ENCODE measurements at regions not wholly inside any gene's neighbourhood (a gene's known extent, or its start where the extent isn't known, plus 50 kb on each side); places are given as distances from the start of the nearest gene placed in this dataset.

DNA sequence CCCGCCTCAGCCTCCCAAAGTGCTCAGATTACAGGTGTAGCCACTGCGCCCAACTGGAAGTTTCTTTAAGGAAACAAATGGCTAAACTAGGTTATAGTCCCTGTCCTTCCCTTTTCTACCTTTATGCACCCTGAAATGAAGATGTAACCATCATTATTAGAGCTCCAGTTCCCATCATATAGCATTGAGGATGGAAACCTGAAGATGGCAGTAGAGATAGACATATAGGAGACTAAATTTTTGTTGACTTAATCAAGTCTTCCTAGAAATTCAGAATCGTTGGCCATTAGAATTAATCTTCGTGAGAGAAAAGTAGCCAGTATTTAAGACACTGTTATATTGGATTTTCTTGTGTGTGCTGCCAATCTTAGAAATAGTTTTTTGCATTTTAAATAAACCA is 1016.3 kb upstream of the NCAM2 start:
- DNase-seq (no peak), ATAC-seq (no peak)
- H3K27ac Mint-ChIP-seq, result no peak overlapping the region
- H3K36me3 Mint-ChIP-seq (ENCODE audit: low read depth), result no peaks in the 10 kb centered on the region
- no peaks in the 10 kb centered on the region for H3K4me1 Mint-ChIP-seq
- H3K9me3 ChIP-seq (ENCODE audit: control insufficient read depth, low read length, poor library complexity, severe bottlenecking), result no peaks in the 10 kb centered on the region
- no peaks in the 10 kb centered on the region for H3K27me3 Mint-ChIP-seq
- H3K4me3 Mint-ChIP-seq, result no peak overlapping the region

DNA sequence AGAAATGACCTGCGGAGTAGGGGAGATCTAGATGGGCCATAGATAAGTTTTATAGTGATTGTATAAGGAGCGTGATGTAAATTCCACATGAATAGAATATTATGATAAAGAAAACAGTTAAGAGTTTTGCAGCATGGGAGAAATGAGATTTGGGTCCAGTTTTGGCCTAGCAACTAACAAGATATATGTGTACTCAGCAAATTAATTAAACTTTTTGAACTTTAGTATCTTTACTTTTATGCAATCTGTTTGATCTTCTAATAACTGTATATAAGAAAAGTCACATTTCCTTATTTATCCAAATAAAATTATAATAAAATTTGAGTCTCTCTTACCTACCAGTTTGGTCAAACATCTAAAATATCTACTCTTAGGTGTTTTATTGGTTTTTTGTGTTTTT is 1011.8 kb upstream of the NCAM2 start:
- ATAC-seq (no peak), DNase-seq (no peak)
- Mint-ChIP-seq H3K27ac (no peak overlapping the region), H3K4me3 (no peak overlapping the region), H3K27me3 (no peaks in the 10 kb centered on the region), H3K4me1 (no peaks in the 10 kb centered on the region), H3K36me3 (ENCODE audit: low read depth) (no peaks in the 10 kb centered on the region)
- H3K9me3 ChIP-seq (ENCODE audit: control insufficient read depth, low read length, poor library complexity, severe bottlenecking), result no peaks in the 10 kb centered on the region

DNA sequence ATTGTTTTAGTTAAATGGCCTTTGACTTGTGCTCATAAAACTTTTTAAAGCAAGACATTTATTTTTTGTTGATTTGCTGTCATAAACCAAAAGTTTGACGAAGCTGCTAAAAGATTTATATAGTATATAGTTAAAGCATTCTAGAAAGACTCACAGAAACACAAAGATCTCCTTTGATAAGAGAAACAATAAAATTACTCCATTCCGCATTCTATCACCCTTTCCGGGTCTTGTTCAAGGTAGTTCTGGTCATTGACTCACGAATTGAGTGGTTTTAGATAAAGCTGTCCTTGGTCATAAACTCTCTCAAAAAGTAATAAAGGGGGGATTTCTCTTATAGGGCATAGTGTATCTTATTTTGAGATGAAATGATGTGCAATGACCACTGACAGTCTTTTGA is 1010.5 kb upstream of the NCAM2 start:
- no peak overlapping the region for H3K4me3 Mint-ChIP-seq
- no peaks in the 10 kb centered on the region for H3K36me3 Mint-ChIP-seq (ENCODE audit: low read depth)
- H3K27me3 Mint-ChIP-seq, result no peaks in the 10 kb centered on the region
- H3K4me1 Mint-ChIP-seq, result no peaks in the 10 kb centered on the region
- no peak overlapping the region for H3K27ac Mint-ChIP-seq
- DNase-seq (no peak), ATAC-seq (no peak)
- no peaks in the 10 kb centered on the region for H3K9me3 ChIP-seq (ENCODE audit: control insufficient read depth, low read length, poor library complexity, severe bottlenecking)

DNA sequence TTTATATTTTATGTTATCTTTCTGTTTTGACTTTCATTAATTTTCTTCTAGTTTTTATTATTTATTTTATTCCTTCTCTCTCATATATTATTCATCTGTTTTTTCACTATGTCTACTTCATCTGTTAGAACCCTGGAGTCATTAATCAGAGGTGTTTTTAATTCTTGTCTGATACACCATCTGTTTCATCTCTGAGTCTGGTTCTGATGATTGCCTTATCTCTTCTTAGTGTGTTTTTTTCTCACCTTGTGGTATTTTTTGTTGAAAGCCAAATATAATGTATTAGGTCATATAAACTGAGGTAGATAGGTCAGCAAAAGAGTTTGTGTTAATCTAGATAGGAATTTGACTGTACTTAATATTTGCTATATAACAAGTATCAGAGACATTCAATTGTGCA is 1005.7 kb upstream of the NCAM2 start:
- ATAC-seq (no peak), DNase-seq (no peak)
- Mint-ChIP-seq H3K27me3 (no peaks in the 10 kb centered on the region), H3K4me1 (no peaks in the 10 kb centered on the region), H3K27ac (no peak overlapping the region), H3K36me3 (ENCODE audit: low read depth) (no peaks in the 10 kb centered on the region), H3K4me3 (no peak overlapping the region)
- H3K9me3 ChIP-seq (ENCODE audit: control insufficient read depth, low read length, poor library complexity, severe bottlenecking), result no peaks in the 10 kb centered on the region

GRCh38 chr21:19993268-19993667 is 1004.9 kb upstream of the NCAM2 start:
- H3K4me3 Mint-ChIP-seq, result no peak overlapping the region
- H3K9me3 ChIP-seq (ENCODE audit: control insufficient read depth, low read length, poor library complexity, severe bottlenecking), result no peaks in the 10 kb centered on the region
- DNase-seq (no peak), ATAC-seq (no peak)
- H3K27ac Mint-ChIP-seq, result no peak overlapping the region
- H3K4me1 Mint-ChIP-seq, result no peaks in the 10 kb centered on the region
- no peaks in the 10 kb centered on the region for H3K27me3 Mint-ChIP-seq
- no peaks in the 10 kb centered on the region for H3K36me3 Mint-ChIP-seq (ENCODE audit: low read depth)

GRCh38 chr21:19995253-19995652 is 1003.0 kb upstream of the NCAM2 start:
- ATAC-seq, result no peak
- Mint-ChIP-seq H3K36me3 (ENCODE audit: low read depth) (no peaks in the 10 kb centered on the region), H3K4me1 (no peaks in the 10 kb centered on the region), H3K4me3 (no peak overlapping the region), H3K27me3 (no peaks in the 10 kb centered on the region), H3K27ac (no peak overlapping the region)
- H3K9me3 ChIP-seq (ENCODE audit: control insufficient read depth, low read length, poor library complexity, severe bottlenecking), result no peaks in the 10 kb centered on the region
- no peak for DNase-seq

DNA sequence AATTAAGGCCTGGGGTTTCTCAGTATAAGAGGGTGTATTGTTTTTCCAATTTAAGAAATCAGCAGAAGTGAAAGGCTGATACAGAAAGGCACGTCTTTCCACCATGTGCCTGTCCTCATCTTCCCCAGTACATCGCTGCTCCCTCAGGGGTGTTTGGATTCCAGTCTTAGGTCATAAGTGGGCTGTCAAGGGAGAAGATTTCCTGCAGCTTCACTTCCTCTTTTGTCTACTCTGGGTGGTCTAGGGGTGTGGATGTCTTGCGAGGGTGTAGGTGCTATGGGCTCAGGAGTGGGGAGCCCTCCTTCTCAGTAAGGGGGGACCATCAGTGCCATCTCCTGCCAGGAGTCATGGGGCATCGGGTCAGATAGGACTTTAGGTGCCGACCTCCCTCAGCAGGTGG is 999.8 kb upstream of the NCAM2 start:
- no peak overlapping the region for H3K4me3 Mint-ChIP-seq
- H3K36me3 Mint-ChIP-seq (ENCODE audit: low read depth), result no peaks in the 10 kb centered on the region
- H3K27ac Mint-ChIP-seq, result no peak overlapping the region
- no peaks in the 10 kb centered on the region for H3K27me3 Mint-ChIP-seq
- no peaks in the 10 kb centered on the region for H3K9me3 ChIP-seq (ENCODE audit: control insufficient read depth, low read length, poor library complexity, severe bottlenecking)
- H3K4me1 Mint-ChIP-seq, result no peaks in the 10 kb centered on the region
- no peak for DNase-seq
- no peak for ATAC-seq

DNA sequence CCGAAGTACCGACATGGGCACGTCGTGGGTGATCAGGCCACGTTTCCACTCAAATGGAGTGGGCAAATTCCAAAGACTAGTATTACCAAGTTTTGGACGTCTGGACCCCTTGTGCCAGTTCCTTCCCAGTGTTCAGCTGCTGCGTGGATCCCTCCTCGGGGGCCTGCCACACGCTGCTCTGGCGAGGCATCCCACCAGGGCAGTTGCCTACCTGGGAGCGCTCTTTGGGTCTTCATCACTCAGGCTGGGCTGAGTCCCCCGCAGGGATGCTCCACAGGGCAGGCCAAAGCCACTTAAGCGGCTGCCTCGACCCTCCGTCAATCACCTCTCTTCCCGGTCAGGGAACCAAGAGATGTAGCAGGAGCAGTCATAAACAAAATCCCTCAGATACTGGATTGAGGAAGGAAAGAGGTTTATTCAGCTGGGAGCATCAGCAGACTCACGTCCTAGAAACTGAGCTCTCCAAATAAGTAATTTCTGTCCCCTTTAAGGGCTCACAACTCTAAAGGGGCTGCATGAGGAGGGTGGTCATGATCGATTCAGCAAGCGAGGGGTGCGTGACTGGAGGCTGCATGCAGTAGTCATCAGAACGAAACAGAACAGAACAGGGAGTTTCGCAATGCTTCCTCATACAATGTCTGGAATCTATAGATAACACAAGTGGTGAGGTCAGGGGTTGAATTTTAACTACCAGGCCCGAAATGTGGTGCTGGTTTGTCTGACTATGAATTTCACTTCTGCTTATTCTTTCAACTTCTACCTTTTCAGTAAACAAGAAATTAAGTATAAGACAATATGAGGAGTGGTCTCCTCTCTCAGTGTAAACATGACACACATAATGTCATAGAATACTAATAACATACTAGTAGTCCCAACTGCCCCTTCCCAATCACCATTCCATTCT is 998.6 kb upstream of the NCAM2 start:
- Mint-ChIP-seq H3K27me3 (no peaks in the 10 kb centered on the region), H3K36me3 (ENCODE audit: low read depth) (no peaks in the 10 kb centered on the region), H3K27ac (no peak overlapping the region), H3K4me3 (no peak overlapping the region), H3K4me1 (no peaks in the 10 kb centered on the region)
- no peaks in the 10 kb centered on the region for H3K9me3 ChIP-seq (ENCODE audit: control insufficient read depth, low read length, poor library complexity, severe bottlenecking)
- no peak for ATAC-seq
- no peak for DNase-seq

DNA sequence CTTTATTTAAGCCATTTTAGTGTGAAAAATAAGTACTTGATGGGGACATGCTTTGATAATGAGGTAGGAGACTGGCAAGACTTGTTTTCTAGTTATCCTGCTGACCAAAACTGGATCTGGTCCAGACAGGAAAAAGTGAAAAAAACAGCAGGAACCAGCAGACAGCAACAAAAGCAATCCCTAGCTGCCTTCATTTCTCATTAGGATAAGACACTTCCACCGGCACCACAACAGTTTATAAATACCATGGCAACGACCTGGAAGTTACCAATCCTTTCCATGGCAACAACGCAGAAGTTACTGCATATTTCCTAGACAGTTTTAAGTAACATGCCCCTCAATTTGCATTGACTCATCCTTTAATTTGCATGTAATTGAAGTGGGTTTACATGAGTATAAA is 993.8 kb upstream of the NCAM2 start:
- no peak for ATAC-seq
- no peaks in the 10 kb centered on the region for H3K9me3 ChIP-seq (ENCODE audit: control insufficient read depth, low read length, poor library complexity, severe bottlenecking)
- Mint-ChIP-seq H3K4me3 (no peak overlapping the region), H3K27me3 (no peaks in the 10 kb centered on the region), H3K27ac (no peak overlapping the region), H3K4me1 (no peaks in the 10 kb centered on the region), H3K36me3 (ENCODE audit: low read depth) (no peaks in the 10 kb centered on the region)
- no peak for DNase-seq

GRCh38 chr21:20010691-20011200 is 987.5 kb upstream of the NCAM2 start:
- no peak overlapping the region for H3K27ac Mint-ChIP-seq
- no peak for ATAC-seq
- no peaks in the 10 kb centered on the region for H3K27me3 Mint-ChIP-seq
- no peaks in the 10 kb centered on the region for H3K36me3 Mint-ChIP-seq (ENCODE audit: low read depth)
- no peaks in the 10 kb centered on the region for H3K9me3 ChIP-seq (ENCODE audit: control insufficient read depth, low read length, poor library complexity, severe bottlenecking)
- H3K4me3 Mint-ChIP-seq, result no peak overlapping the region
- no peak for DNase-seq
- no peaks in the 10 kb centered on the region for H3K4me1 Mint-ChIP-seq

- H3K4me1 Mint-ChIP-seq, result no peaks in the 10 kb centered on the region
- H3K27ac Mint-ChIP-seq, result no peak overlapping the region
- H3K27me3 Mint-ChIP-seq, result no peaks in the 10 kb centered on the region
- H3K4me3 Mint-ChIP-seq, result no peak overlapping the region
- H3K36me3 Mint-ChIP-seq (ENCODE audit: low read depth), result no peaks in the 10 kb centered on the region
- no peak for ATAC-seq
- H3K9me3 ChIP-seq (ENCODE audit: control insufficient read depth, low read length, poor library complexity, severe bottlenecking), result no peaks in the 10 kb centered on the region
- DNase-seq, result no peak
Observed at GRCh38 chr21:20013851-20014250, 984.4 kb upstream of the NCAM2 start.

- ATAC-seq (no peak), DNase-seq (no peak)
- H3K27ac Mint-ChIP-seq, result no peak overlapping the region
- no peaks in the 10 kb centered on the region for H3K4me1 Mint-ChIP-seq
- no peaks in the 10 kb centered on the region for H3K27me3 Mint-ChIP-seq
- H3K4me3 Mint-ChIP-seq, result no peak overlapping the region
- H3K9me3 ChIP-seq (ENCODE audit: control insufficient read depth, low read length, poor library complexity, severe bottlenecking), result no peaks in the 10 kb centered on the region
- H3K36me3 Mint-ChIP-seq (ENCODE audit: low read depth), result no peaks in the 10 kb centered on the region
Observed at GRCh38 chr21:20016435-20017005, 981.7 kb upstream of the NCAM2 start.

- no peaks in the 10 kb centered on the region for H3K9me3 ChIP-seq (ENCODE audit: control insufficient read depth, low read length, poor library complexity, severe bottlenecking)
- Mint-ChIP-seq H3K4me1 (no peaks in the 10 kb centered on the region), H3K36me3 (ENCODE audit: low read depth) (no peaks in the 10 kb centered on the region), H3K27ac (no peak overlapping the region), H3K27me3 (no peaks in the 10 kb centered on the region), H3K4me3 (no peak overlapping the region)
- DNase-seq (no peak), ATAC-seq (no peak)
Observed at GRCh38 chr21:20020026-20020425, 978.2 kb upstream of the NCAM2 start.

GRCh38 chr21:20023193-20023592 is 975.0 kb upstream of the NCAM2 start:
- H3K4me1 Mint-ChIP-seq, result no peaks in the 10 kb centered on the region

More at GRCh38 chr21:20023193-20023592, 975.0 kb upstream of the NCAM2 start:
- Mint-ChIP-seq H3K27me3 (no peaks in the 10 kb centered on the region), H3K36me3 (ENCODE audit: low read depth) (no peaks in the 10 kb centered on the region), H3K27ac (no peak overlapping the region), H3K4me3 (no peak overlapping the region)
- no peaks in the 10 kb centered on the region for H3K9me3 ChIP-seq (ENCODE audit: control insufficient read depth, low read length, poor library complexity, severe bottlenecking)
- ATAC-seq, result no peak
- no peak for DNase-seq
